HAP-1 (cell line): ENCODE measurements at regions not wholly inside any gene's neighbourhood (a gene's known extent, or its start where the extent isn't known, plus 50 kb on each side); places are given as distances from the start of the nearest gene placed in this dataset.

Experiments used
- DNase-seq, 2 experiments: peaks; one replicate each; pipeline ENCODE4 v3.0.0-alpha.2; 2016 to 2020; ENCODE audit warnings: low spot score in 2 of 2
- H3K27me3 ChIP-seq: fragments of 250-450 bp; sonication (Bioruptor Pico); 2 replicates; pipeline ENCODE4 v1.5.1; 2020; ENCODE audit warnings: low read depth, mild to moderate bottlenecking, moderate library complexity
- H3K36me3 ChIP-seq: fragments of 250-450 bp; sonication (Bioruptor Pico); replicated peaks from 2 replicates; pipeline ENCODE4 v1.5.1; 2020; ENCODE audit warnings: mild to moderate bottlenecking
- H3K4me1 ChIP-seq: fragments of 250-450 bp; sonication (Bioruptor Pico); 2 replicates; pipeline ENCODE4 v1.5.1; 2020; ENCODE audit warnings: mild to moderate bottlenecking
- H3K4me3 ChIP-seq: fragments of 250-450 bp; sonication (Bioruptor Pico); 2 replicates; pipeline ENCODE4 v1.5.1; 2020; ENCODE audit warnings: mild to moderate bottlenecking, moderate library complexity
- H3K9me3 ChIP-seq: fragments of 250-450 bp; sonication (Bioruptor Pico); 2 replicates; pipeline ENCODE4 v1.5.1; 2020; ENCODE audit warnings: mild to moderate bottlenecking, moderate library complexity
- in situ Hi-C: fragments of 300-500 bp; cut with MboI; formaldehyde crosslinking; loops from 3 replicates; pipeline ENCODE4 v1.14.3; 2020; ENCODE audit warnings: low sequenced_read_pairs, inconsistent platforms, mixed read lengths

DNA sequence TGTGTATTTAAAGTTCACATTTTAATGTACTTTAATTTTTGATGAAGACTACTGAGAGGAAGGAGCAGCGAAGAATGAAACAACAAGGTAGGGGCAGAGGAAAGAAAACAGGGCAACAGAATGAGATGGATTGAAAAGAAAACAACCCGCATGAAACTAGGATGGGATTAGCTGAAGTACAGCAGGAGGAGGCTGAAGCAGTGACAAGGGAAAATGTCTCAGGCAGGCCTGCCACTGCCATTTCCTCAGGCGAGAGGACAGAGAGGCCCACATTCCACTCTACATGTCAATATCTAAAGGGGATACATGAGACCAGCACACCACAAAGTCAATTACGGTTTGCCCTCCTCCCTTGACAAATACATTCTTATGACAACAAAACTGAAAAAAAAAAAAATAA lies 1703.2 kb downstream of the EFNB2 start:
- in situ Hi-C loops: no loop called here
- no peak for DNase-seq
- no peak overlapping the region for H3K4me3 ChIP-seq
- H3K9me3 ChIP-seq: no peaks in the 10 kb centered on the region
- no peaks in the 10 kb centered on the region for H3K36me3 ChIP-seq
- H3K4me1 ChIP-seq: no peaks in the 10 kb centered on the region
- H3K27me3 ChIP-seq: no peaks in the 10 kb centered on the region

DNA sequence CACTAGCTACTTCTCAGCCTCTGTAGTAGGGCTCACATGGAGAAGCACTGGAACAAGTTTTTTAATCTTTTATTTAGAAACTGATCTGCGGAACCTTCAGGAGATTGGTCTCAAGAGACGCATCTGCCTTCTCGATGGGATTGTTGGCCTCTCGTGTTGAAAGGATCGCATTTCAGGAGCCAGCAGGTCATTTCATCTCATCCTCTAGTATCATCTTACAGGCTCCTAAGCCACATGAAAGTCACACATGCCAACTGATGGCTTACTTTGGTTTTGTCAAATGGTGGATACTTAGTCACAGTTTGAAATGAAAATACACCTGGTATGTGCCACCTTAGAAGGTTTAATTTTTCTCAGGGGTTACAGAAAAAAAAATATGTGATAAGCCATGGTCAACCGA lies 1703.6 kb downstream of the EFNB2 start:
- H3K4me3 ChIP-seq: no peak overlapping the region
- no peaks in the 10 kb centered on the region for H3K4me1 ChIP-seq
- no peak for DNase-seq
- H3K27me3 ChIP-seq: no peaks in the 10 kb centered on the region
- H3K36me3 ChIP-seq: no peaks in the 10 kb centered on the region
- no peaks in the 10 kb centered on the region for H3K9me3 ChIP-seq
- in situ Hi-C loops: no loop called here

GRCh38 chr13:104823709-104824108 lies 1711.8 kb downstream of the EFNB2 start:
- Histone ChIP-seq H3K27me3 (no peaks in the 10 kb centered on the region), H3K4me3 (no peak overlapping the region), H3K36me3 (no peaks in the 10 kb centered on the region), H3K9me3 (no peaks in the 10 kb centered on the region), H3K4me1 (no peaks in the 10 kb centered on the region)
- in situ Hi-C loops: no loop called here
- no peak for DNase-seq

GRCh38 chr13:104823071-104823470 lies 1712.4 kb downstream of the EFNB2 start:
- DNase-seq: no peak
- Histone ChIP-seq H3K4me3 (no peak overlapping the region), H3K36me3 (no peaks in the 10 kb centered on the region), H3K4me1 (no peaks in the 10 kb centered on the region), H3K9me3 (no peaks in the 10 kb centered on the region), H3K27me3 (no peaks in the 10 kb centered on the region)
- in situ Hi-C loops: no loop called here

- in situ Hi-C loops: no loop called here
- DNase-seq: no peak
- H3K9me3 ChIP-seq: no peaks in the 10 kb centered on the region
- no peaks in the 10 kb centered on the region for H3K36me3 ChIP-seq
- H3K4me1 ChIP-seq: no peaks in the 10 kb centered on the region
- no peak overlapping the region for H3K4me3 ChIP-seq
- H3K27me3 ChIP-seq: no peaks in the 10 kb centered on the region
Observed at GRCh38 chr13:104817271-104817670, 1718.2 kb downstream of the EFNB2 start.

DNA sequence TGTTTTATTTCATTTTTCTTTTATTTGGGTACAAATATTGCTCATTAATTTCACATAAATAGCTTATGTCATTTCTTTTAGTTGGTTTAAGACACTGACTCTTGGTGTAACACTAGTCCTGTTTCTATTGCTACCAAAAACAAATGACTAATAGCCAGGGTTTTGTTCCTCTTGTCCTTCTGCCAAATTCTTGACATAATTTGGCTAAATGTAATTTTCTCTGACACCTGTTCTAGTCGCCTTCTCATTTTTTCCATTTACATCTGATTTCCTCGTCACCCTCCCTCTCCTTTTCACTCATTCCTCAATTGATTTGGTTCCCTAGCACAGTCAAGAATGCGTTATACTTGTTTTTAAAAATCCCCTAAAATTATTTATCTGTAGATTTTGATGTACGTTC lies 1718.7 kb downstream of the EFNB2 start:
- no peak for DNase-seq
- no peaks in the 10 kb centered on the region for H3K27me3 ChIP-seq
- in situ Hi-C loops: no loop called here
- no peak overlapping the region for H3K4me3 ChIP-seq
- no peaks in the 10 kb centered on the region for H3K4me1 ChIP-seq
- no peaks in the 10 kb centered on the region for H3K9me3 ChIP-seq
- no peaks in the 10 kb centered on the region for H3K36me3 ChIP-seq

GRCh38 chr13:104810242-104810641 lies 1725.2 kb downstream of the EFNB2 start:
- in situ Hi-C loops: no loop called here
- H3K36me3 ChIP-seq: no peaks in the 10 kb centered on the region
- H3K9me3 ChIP-seq: no peaks in the 10 kb centered on the region
- no peak for DNase-seq
- H3K4me3 ChIP-seq: no peak overlapping the region
- H3K27me3 ChIP-seq: no peaks in the 10 kb centered on the region
- H3K4me1 ChIP-seq: no peaks in the 10 kb centered on the region

DNA sequence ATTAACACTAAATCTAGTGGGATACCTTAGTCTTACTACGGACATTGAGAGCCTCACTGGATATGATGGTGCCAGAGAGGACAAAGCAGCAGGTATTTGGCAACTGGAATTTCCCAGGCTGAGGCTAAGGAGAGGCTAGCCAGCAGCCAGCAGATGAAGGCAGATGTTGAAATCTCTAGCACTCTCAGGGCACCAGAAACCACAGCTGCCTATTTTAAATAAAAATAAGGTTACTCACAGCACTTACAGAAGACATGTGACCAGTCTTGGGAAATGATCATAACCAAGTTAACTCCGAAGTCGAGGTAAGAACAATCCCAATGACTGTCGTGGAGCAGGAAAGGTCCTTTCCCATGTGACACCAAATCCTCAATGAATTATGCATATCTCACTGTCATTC lies 1726.0 kb downstream of the EFNB2 start:
- Histone ChIP-seq H3K36me3 (no peaks in the 10 kb centered on the region), H3K4me1 (no peaks in the 10 kb centered on the region), H3K9me3 (no peaks in the 10 kb centered on the region), H3K4me3 (no peak overlapping the region), H3K27me3 (no peaks in the 10 kb centered on the region)
- no peak for DNase-seq
- in situ Hi-C loops: no loop called here

DNA sequence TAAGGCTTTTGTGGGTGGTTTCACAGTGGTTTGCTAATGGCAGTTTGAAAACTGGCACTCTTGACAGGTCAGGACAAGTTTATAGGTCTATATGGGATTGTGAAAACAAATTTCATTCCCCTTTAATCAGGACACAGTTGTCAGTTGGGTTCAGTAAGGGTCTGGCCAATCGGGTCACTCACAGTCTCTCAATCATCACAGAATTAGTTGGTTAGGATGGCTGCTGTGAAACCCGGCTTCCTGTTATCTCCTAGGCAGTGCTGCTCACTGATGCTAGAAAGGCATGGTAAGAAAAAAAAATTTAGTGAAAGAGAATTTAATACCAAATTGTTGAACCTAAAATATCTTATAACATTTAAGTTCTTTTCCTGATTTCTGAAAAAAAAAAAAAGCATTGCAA lies 1730.1 kb downstream of the EFNB2 start:
- Histone ChIP-seq H3K27me3 (no peaks in the 10 kb centered on the region), H3K4me3 (no peak overlapping the region), H3K4me1 (no peaks in the 10 kb centered on the region), H3K36me3 (no peaks in the 10 kb centered on the region), H3K9me3 (no peaks in the 10 kb centered on the region)
- in situ Hi-C loops: no loop called here
- no peak for DNase-seq

- Histone ChIP-seq H3K4me1 (no peaks in the 10 kb centered on the region), H3K4me3 (no peak overlapping the region), H3K27me3 (no peaks in the 10 kb centered on the region), H3K9me3 (no peaks in the 10 kb centered on the region), H3K36me3 (no peaks in the 10 kb centered on the region)
- no peak for DNase-seq
- in situ Hi-C loops: no loop called here
Observed at GRCh38 chr13:104799152-104799551, 1732.9 kb upstream of the SLC10A2 start.

DNA sequence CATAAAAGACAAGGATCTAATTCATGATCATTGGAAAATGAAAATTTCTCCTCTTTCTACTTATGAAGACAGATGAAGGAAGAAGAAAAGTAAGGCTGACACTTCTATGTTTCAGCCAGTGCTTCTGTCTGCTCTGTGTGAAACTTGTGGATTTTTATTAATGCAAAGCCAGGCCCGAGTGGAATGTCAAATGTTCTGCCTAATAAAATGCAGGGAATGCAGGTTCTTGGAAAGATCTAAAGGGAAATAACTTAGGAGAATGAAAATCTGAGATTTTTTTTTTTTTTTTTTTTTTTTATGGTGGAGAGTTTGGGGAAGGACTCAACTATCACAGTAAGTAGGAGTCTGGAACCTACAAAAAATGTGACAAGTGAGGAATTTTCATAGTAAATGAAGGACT lies 1732.3 kb upstream of the SLC10A2 start:
- Histone ChIP-seq H3K36me3 (no peaks in the 10 kb centered on the region), H3K4me1 (no peaks in the 10 kb centered on the region), H3K27me3 (no peaks in the 10 kb centered on the region), H3K9me3 (no peaks in the 10 kb centered on the region), H3K4me3 (no peak overlapping the region)
- in situ Hi-C loops: no loop called here
- DNase-seq: no peak

GRCh38 chr13:104796581-104796980 lies 1730.4 kb upstream of the SLC10A2 start:
- in situ Hi-C loops: no loop called here
- Histone ChIP-seq H3K27me3 (no peaks in the 10 kb centered on the region), H3K36me3 (no peaks in the 10 kb centered on the region), H3K4me3 (no peak overlapping the region), H3K4me1 (no peaks in the 10 kb centered on the region), H3K9me3 (no peaks in the 10 kb centered on the region)
- no peak for DNase-seq

GRCh38 chr13:104785952-104786351 lies 1719.7 kb upstream of the SLC10A2 start:
- H3K9me3 ChIP-seq: no peaks in the 10 kb centered on the region
- in situ Hi-C loops: no loop called here
- H3K27me3 ChIP-seq: no peaks in the 10 kb centered on the region
- no peaks in the 10 kb centered on the region for H3K36me3 ChIP-seq
- H3K4me3 ChIP-seq: no peak overlapping the region
- H3K4me1 ChIP-seq: no peaks in the 10 kb centered on the region
- no peak for DNase-seq

GRCh38 chr13:104784891-104785290 lies 1718.7 kb upstream of the SLC10A2 start:
- in situ Hi-C loops: no loop called here
- H3K4me3 ChIP-seq: no peak overlapping the region
- H3K4me1 ChIP-seq: no peaks in the 10 kb centered on the region
- no peaks in the 10 kb centered on the region for H3K36me3 ChIP-seq
- no peak for DNase-seq
- no peaks in the 10 kb centered on the region for H3K27me3 ChIP-seq
- no peaks in the 10 kb centered on the region for H3K9me3 ChIP-seq

DNA sequence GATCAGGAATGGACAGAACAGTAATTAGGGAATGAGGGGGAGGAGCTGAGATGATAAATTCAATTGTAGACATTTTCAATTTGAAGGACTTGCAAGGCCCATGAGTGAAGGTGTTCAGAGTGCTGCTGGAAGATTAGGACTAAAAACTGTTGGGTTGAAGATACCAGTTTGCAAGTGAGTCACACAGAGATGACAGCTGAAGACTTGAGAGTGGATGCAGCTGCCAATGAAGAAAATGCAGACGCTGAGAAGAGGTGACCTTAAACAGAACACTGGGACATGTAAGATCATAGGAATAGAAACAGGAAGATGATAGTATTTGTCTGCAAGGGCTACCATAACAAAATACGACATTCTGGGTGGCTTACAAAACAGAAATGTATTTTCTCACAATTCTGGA lies 1716.5 kb upstream of the SLC10A2 start:
- Histone ChIP-seq H3K4me1 (no peaks in the 10 kb centered on the region), H3K27me3 (no peaks in the 10 kb centered on the region), H3K36me3 (no peaks in the 10 kb centered on the region), H3K4me3 (no peak overlapping the region), H3K9me3 (no peaks in the 10 kb centered on the region)
- in situ Hi-C loops: no loop called here
- DNase-seq: no peak
